ENCODE measurements at regions not wholly inside any gene's neighbourhood (a gene's known extent, or its start where the extent isn't known, plus 50 kb on each side); places are given as distances from the start of the nearest gene placed in this dataset.

- Histone ChIP-seq H3K9me2 (replicated peaks; ENCODE audit: insufficient read depth, low read length) (no peaks in the 10 kb centered on the region), H3K27ac (ENCODE audit: low read depth, low read length) (no peak overlapping the region), H4K20me1 (ENCODE audit: low read depth, low read length) (no peaks in the 10 kb centered on the region), H3K27me3 (ENCODE audit: low read length) (no peaks in the 10 kb centered on the region), H3K79me2 (ENCODE audit: insufficient read depth, low read length) (no peaks in the 10 kb centered on the region), H2AFZ (ENCODE audit: low read depth, low read length, severe bottlenecking) (no peak overlapping the region), H3K9me3 (ENCODE audit: insufficient read depth, low read length) (no peaks in the 10 kb centered on the region), H3K36me3 (ENCODE audit: low read length) (no peaks in the 10 kb centered on the region), H3K4me3 (ENCODE audit: insufficient read depth, low read length, poor library complexity, severe bottlenecking) (no peak overlapping the region), H3F3A (ENCODE audit: insufficient read depth) (no peaks in the 10 kb centered on the region), H3K9ac (ENCODE audit: low read length) (no peak overlapping the region), H3K4me2 (ENCODE audit: low read depth, low read length, poor library complexity, severe bottlenecking) (no peak overlapping the region)
- TF ChIP-seq EZH2phosphoT487 (conservative IDR thresholded peaks at IDR 0.05; ENCODE audit: low read length): no peak
- TF ChIP-seq, protein P1, sequence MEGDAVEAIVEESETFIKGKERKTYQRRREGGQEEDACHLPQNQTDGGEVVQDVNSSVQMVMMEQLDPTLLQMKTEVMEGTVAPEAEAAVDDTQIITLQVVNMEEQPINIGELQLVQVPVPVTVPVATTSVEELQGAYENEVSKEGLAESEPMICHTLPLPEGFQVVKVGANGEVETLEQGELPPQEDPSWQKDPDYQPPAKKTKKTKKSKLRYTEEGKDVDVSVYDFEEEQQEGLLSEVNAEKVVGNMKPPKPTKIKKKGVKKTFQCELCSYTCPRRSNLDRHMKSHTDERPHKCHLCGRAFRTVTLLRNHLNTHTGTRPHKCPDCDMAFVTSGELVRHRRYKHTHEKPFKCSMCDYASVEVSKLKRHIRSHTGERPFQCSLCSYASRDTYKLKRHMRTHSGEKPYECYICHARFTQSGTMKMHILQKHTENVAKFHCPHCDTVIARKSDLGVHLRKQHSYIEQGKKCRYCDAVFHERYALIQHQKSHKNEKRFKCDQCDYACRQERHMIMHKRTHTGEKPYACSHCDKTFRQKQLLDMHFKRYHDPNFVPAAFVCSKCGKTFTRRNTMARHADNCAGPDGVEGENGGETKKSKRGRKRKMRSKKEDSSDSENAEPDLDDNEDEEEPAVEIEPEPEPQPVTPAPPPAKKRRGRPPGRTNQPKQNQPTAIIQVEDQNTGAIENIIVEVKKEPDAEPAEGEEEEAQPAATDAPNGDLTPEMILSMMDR (IDR thresholded peaks at IDR 0.05; ENCODE audit: insufficient read depth, low read length, poor library complexity, severe bottlenecking): no peak
Measured at GRCh38 chr11:16430674-16431073, 74.3 kb upstream of the SOX6 start.

DNA sequence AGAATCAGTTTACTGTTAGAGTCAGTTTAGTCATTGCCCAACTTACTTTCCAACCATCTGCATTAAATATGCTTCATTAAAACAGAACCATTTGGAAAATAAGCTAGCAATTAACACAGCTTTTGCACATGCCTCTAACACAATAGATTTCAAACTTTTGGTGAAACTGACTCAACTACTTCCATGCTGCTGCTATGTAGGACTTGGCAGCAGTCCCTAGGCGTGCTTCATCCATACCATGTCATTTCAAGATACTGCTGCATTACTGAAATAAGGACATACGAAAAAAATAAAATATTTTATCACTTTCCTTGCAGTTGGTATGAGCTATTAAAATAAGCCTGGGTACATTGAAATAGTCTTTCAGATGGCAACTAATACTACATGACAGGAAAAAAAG is 65.5 kb upstream of the SOX6 start:
- Histone ChIP-seq H3F3A (ENCODE audit: insufficient read depth) (no peaks in the 10 kb centered on the region), H3K79me2 (ENCODE audit: insufficient read depth, low read length) (no peaks in the 10 kb centered on the region), H3K9ac (ENCODE audit: low read length) (no peak overlapping the region), H3K9me3 (ENCODE audit: insufficient read depth, low read length) (no peaks in the 10 kb centered on the region), H4K20me1 (ENCODE audit: low read depth, low read length) (no peaks in the 10 kb centered on the region), H3K4me3 (ENCODE audit: insufficient read depth, low read length, poor library complexity, severe bottlenecking) (no peak overlapping the region), H3K4me2 (ENCODE audit: low read depth, low read length, poor library complexity, severe bottlenecking) (no peak overlapping the region), H3K9me2 (replicated peaks; ENCODE audit: insufficient read depth, low read length) (no peaks in the 10 kb centered on the region), H2AFZ (ENCODE audit: low read depth, low read length, severe bottlenecking) (no peak overlapping the region), H3K36me3 (ENCODE audit: low read length) (no peaks in the 10 kb centered on the region), H3K27ac (ENCODE audit: low read depth, low read length) (no peak overlapping the region), H3K27me3 (ENCODE audit: low read length) (0 out of 2 replicates have a peak, but pooled peaks cover 3% of the 10 kb centered on the region)
- TF ChIP-seq, protein P1 (IDR thresholded peaks at IDR 0.05; ENCODE audit: insufficient read depth, low read length, poor library complexity, severe bottlenecking): no peak

DNA sequence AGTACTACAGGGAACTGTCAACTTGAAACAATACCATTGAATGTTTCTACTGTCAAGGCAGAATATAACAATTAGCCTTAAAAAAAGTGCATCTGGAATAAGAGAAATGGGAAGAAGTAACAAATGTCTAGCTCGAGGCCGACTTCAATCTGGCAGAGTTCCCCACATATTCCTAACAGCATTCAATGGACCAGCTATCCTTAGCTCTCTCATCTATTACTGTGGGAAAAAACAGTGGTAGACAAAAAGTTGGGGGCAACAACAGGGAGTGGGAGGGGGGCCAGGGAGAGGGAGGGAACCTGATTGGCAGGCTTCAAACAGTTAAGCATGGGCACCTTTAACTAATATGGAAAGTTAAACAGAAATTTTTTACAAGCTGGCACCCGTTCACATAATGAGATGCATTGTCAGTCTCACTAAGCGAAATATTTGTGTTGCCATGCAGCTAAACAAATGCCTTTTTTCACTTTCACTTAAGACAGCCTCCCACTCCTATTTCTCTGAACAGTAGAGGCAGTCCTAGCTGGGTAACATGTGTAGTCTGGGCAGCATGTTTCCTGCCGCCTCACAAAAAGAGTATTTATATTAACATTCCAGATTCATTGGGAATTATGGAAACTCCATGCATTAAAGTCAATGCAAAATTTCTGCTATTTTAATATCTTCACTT is 62.2 kb upstream of the SOX6 start:
- Histone ChIP-seq H3K9ac (ENCODE audit: low read length) (no peak overlapping the region), H4K20me1 (ENCODE audit: low read depth, low read length) (no peaks in the 10 kb centered on the region)

More for the DNA sequence above, 62.2 kb upstream of the SOX6 start:
- Histone ChIP-seq H3K27me3 (ENCODE audit: low read length) (0 out of 2 replicates have a peak, but pooled peaks cover 3% of the 10 kb centered on the region), H3K9me3 (ENCODE audit: insufficient read depth, low read length) (no peaks in the 10 kb centered on the region), H3K79me2 (ENCODE audit: insufficient read depth, low read length) (no peaks in the 10 kb centered on the region), H3K9me2 (replicated peaks; ENCODE audit: insufficient read depth, low read length) (no peaks in the 10 kb centered on the region), H3K4me3 (ENCODE audit: insufficient read depth, low read length, poor library complexity, severe bottlenecking) (no peak overlapping the region), H3K4me2 (ENCODE audit: low read depth, low read length, poor library complexity, severe bottlenecking) (no peak overlapping the region), H2AFZ (ENCODE audit: low read depth, low read length, severe bottlenecking) (no peak overlapping the region), H3F3A (ENCODE audit: insufficient read depth) (no peaks in the 10 kb centered on the region), H3K36me3 (ENCODE audit: low read length) (no peaks in the 10 kb centered on the region), H3K27ac (ENCODE audit: low read depth, low read length) (no peak overlapping the region)
- no peak for TF ChIP-seq EZH2phosphoT487 (conservative IDR thresholded peaks at IDR 0.05; ENCODE audit: low read length)
- TF ChIP-seq, protein P1 (IDR thresholded peaks at IDR 0.05; ENCODE audit: insufficient read depth, low read length, poor library complexity, severe bottlenecking): no peak

Measured in SU-DHL-6 (cell line).